Sigmoid colon (tissue), 4 donors: ENCODE measurements at regions not wholly inside any gene's neighbourhood (a gene's known extent, or its start where the extent isn't known, plus 50 kb on each side); places are given as distances from the start of the nearest gene placed in this dataset.

Source experiments
- EP300 ChIP-seq, 4 donors: sonication (generic); formaldehyde crosslinking; IDR thresholded peaks; one replicate each; pipeline ENCODE4 v1.6.1; 2017; ENCODE audit warnings: antibody characterized with exemption in 4 of 4
- POLR2A ChIP-seq, 2 donors: fragments of 450-650 bp; IDR thresholded peaks; one replicate each; pipeline ENCODE4 v1.6.1; 2016; ENCODE audit warnings: antibody characterized with exemption in 2 of 2, mild to moderate bottlenecking in 2 of 2, moderate library complexity in 2 of 2
- POLR2AphosphoS5 ChIP-seq, 4 donors: sonication (generic); formaldehyde crosslinking; IDR thresholded peaks; one replicate each; pipeline ENCODE4 v1.6.1; 2017; ENCODE audit warnings: antibody characterized with exemption in 4 of 4
- TF ChIP-seq, protein P1 (sequence below), 4 experiments: fragments of 450-650 bp in 3 of 4; fragments of 200-600 bp in 1 of 4; IDR thresholded peaks; one replicate each; pipeline ENCODE4 v1.5.1; 2016 to 2019; ENCODE audit warnings: antibody characterized with exemption in 4 of 4, mild to moderate bottlenecking in 3 of 4, moderate library complexity in 2 of 4

DNA sequence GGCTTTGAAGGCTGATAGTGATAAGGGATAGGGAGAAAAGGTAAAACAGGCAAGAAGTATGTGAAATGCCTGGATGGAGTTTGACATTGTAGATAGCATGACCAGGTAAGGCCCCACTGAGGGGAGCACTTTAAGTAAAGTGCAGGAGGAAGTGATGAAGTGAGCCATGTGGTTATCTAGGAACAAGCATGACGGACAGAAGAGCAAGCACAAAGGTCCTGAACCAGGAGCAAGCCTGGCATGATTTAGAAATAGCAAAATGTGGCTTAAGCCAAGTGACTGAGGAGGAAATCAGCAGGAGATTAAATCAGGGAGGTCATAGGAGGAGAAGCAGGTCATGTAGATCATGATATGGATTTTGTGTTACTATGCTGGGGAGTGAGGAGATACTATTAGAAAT, 129.2 kb downstream of the GLUL start:
- TF ChIP-seq, protein P1, sequence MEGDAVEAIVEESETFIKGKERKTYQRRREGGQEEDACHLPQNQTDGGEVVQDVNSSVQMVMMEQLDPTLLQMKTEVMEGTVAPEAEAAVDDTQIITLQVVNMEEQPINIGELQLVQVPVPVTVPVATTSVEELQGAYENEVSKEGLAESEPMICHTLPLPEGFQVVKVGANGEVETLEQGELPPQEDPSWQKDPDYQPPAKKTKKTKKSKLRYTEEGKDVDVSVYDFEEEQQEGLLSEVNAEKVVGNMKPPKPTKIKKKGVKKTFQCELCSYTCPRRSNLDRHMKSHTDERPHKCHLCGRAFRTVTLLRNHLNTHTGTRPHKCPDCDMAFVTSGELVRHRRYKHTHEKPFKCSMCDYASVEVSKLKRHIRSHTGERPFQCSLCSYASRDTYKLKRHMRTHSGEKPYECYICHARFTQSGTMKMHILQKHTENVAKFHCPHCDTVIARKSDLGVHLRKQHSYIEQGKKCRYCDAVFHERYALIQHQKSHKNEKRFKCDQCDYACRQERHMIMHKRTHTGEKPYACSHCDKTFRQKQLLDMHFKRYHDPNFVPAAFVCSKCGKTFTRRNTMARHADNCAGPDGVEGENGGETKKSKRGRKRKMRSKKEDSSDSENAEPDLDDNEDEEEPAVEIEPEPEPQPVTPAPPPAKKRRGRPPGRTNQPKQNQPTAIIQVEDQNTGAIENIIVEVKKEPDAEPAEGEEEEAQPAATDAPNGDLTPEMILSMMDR (IDR thresholded peaks at IDR 0.05) = no peak
- no peak for TF ChIP-seq POLR2A (IDR thresholded peaks at IDR 0.05)
- no peak for TF ChIP-seq POLR2AphosphoS5 (IDR thresholded peaks at IDR 0.05)
- no peak for TF ChIP-seq EP300 (IDR thresholded peaks at IDR 0.05)
